GM18861 (cell line): ENCODE measurements at regions not wholly inside any gene's neighbourhood (a gene's known extent, or its start where the extent isn't known, plus 50 kb on each side); places are given as distances from the start of the nearest gene placed in this dataset.
"Not testable (repeated sequence)": the region's sequence is repeated elsewhere in the genome, so short reads cannot be mapped to it uniquely, and the experiment has no call there.

Experiments used
- ATAC-seq: cut with Tn5 transposase; IDR thresholded peaks from one replicate; pipeline ENCODE4 v1.9.1; 2021; ENCODE audit not compliant: unreplicated experiment

DNA sequence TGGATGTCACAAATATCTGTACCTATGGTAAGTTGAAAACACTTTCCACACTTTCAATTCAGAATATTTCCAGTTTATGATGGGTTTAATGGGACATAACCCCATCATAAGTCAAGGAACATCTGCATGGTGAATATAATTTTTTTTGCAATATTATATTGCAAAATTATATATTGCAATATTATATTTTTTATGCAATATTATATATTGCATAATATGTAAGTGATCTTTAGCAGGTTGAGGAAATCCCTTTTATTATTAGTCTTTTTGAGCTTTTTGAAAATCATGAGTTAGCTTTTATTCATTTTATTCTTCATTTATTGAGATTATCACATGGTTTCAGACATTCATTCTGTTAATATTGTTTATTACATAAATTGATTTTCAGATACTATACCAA lies 342.2 kb upstream of the GALNT5 start:
- ATAC-seq, result no peak

DNA sequence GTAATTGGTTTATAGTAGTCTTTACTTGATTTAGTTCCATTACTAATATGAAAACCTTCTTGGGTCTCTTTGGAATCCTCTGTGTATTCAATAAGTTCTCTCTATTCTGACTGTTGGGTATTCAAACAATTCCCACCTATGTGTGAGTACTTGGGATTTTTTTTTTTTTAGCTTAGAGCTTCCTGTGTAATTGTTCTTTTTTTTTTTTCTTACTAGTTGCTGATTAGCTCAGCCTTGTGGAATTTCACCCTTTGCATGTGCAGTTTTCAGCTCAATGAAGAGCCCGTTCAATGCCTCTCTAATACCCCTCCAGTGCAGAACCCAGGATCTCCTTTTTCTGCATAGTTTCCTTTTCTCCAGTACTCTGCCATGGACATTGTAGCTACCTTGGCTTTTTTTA lies 339.1 kb upstream of the GALNT5 start:
- no peak for ATAC-seq

DNA sequence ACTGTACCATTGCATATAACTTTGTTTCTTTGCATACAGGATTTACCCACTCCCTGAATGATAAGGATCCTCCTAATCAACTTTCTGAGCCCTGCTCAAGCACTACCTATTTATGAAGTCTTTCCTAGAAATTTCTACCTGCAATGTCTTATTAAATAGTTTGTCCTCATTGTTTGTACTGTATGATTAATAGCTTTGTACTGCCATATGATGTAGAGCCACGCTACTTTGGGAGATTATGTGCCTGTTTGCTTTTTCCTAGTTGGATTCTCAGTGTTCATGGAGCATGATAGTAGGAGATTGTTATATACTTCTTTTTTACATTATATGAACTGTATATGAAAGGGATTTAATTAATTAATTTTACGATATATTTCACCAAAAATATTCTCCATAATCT lies 327.1 kb upstream of the GALNT5 start:
- no peak for ATAC-seq

- no peak for ATAC-seq
Measured at GRCh38 chr2:156933645-156934225, 323.8 kb upstream of the GALNT5 start.

DNA sequence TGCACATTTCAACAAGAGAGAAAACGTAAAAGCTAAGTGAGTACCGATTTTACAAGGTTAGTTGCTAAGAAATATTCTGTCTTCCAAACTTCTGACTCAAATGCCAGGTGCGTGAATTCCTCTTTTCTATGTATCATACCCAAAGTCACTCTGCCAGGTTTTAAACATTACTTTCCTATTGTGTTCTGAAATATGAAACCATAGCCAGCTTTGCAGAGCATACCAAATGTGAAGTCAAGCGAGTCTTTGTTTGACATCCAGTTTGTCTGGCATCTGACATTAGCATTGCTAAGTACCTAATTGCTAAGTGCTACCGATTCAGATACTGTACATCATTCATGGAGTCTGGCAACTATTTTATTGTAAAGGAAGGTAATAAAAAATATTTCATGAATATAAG lies 321.9 kb upstream of the GALNT5 start:
- no peak for ATAC-seq

DNA sequence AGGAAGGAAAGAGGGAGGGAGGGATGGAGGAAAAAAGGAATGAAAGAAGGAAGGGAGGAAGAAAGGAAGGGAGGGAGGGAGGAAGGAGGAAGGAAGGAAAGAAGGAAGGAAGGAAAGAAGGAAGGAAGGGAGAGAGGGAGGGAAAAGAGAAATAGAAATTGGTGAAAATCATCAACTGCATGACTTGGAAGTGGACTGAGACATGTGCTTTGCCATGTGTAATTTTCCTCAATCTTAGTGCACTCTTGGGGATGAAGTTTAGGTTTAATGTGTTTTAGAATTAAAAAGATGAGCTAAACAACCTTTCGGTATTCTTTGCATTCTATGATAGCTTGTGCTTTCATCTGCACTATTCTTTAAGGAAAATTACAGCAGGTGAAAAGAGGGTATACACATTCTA lies 320.1 kb upstream of the GALNT5 start:
- no peak for ATAC-seq

DNA sequence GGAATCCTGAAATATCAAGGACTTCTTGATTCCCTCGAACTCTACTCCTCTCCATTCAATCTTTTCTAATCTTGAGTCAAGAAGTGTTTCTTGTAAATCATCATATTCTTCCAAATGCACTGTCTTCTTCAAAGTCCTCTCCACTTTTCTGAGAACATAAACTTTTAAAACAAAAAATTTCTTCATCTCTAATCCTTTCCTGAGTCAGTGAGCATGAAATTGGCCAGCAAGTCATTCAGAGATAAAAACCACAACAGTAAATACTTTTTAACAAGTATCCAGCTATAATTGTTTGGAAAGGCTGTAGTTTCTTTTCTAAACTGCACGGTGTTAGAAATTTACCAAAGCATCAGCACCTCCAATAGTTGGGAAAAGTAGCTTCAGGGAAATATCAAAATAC lies 312.6 kb upstream of the GALNT5 start:
- no peak for ATAC-seq

- no peak for ATAC-seq
Measured at GRCh38 chr2:156947261-156947660, 310.2 kb upstream of the GALNT5 start.

GRCh38 chr2:156955701-156956100 lies 301.8 kb upstream of the GALNT5 start:
- no peak for ATAC-seq

DNA sequence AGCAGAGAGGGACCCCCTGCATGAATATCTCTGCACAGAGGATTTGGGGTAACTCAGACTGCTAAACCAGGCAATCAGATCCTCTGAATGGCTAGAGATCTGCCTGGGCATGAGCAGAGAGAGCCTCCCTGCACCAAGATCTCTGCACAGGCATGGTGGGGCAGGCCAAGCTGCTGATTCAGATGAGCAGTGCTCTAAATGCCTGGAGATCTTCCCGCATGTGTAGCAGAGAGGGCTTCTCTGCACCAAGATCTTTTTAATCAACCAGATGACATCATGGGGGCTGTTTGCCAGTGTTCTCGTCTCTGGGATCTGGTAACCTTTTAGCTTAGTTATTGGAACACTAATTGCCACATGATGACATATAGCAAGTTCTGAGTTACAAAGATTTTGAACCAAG lies 301.3 kb upstream of the GALNT5 start:
- ATAC-seq, result no peak

DNA sequence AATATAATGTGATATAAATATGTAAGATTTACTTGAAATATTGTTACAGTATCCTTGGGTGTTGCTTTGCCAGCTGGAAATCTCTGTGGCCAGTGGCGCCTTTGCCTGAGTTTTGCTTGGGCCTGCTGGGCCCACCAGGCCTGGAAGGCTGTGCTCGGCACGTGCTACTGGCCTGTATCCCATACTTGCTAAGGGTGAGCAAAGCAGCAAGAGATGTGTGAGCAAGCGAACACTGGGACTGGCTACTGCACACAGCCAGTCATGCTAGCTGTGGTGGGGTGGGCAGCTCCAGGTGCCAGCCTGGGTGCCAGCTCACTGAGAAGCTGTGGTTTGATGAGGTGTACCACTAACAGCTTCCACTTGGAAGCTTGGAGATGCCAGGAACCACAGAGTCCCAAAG lies 299.1 kb upstream of the GALNT5 start:
- no peak for ATAC-seq

DNA sequence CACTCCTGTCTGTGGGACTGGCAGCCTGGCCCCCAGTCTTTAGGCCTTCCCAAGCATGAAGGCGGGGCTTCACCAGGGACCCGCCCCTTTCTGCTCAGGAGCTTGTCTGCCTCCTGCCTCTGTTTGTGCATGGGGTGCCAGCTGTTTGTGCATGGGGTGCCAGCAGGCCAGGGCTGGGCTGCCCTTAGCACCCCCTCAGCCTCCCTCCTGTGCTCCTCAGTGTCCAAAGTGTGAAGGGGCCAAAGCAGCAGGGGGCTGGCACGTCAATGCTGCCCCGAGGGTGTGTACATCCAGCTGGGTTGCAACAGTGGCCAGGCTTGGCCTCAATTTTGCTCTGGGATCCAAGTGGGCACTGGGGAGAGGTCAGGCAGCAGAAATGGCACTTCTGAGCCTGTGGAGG lies 298.0 kb upstream of the GALNT5 start:
- ATAC-seq, result no peak

DNA sequence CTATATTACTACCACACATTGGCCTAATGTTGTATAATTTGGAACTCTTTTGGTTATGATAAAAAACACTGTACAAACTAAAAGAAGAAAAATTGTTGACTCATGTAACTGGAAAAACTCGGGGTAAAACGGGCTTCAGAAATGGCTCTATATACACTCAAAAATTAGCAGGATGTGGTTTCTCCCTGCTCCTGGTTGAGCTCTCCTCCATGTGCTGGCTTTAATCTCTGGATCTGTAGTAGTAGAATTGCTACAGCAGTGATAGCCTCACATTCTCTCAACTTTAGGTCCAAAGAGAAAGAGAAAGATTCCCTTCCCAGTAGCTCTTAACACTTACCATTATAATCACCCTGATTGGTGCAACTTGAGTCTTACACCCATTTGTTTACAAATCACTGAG lies 274.9 kb upstream of the GALNT5 start:
- no peak for ATAC-seq

DNA sequence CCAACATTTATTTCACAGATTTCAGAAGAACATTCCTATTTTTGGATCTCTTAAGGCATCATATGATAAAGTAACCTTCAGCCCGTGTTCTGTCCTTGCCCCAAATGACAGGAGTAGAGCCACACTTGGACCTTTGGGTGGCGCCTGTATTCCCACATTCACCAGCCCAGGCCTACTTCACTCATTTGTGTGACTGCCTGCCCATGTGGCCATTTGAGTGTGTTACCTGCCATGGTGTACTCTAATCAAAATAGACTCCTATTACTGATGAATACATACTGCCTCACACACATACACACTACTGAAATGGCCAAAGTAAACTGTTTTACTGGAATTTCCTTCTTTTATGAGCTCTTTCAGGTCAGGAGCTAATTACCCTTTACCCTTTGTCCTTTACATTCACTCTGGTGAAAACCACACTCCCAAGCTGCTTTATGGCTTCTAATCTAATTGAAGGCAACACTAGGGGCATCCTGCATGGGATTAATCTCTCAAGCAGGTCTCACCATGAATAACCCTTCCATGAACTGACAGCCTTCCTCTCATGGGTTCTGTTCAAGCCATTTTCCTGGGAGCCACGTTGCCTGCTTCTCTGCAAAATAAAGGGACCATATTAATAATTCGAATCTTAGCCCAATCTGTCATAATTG lies 271.0 kb upstream of the GALNT5 start:
- ATAC-seq, result no peak

DNA sequence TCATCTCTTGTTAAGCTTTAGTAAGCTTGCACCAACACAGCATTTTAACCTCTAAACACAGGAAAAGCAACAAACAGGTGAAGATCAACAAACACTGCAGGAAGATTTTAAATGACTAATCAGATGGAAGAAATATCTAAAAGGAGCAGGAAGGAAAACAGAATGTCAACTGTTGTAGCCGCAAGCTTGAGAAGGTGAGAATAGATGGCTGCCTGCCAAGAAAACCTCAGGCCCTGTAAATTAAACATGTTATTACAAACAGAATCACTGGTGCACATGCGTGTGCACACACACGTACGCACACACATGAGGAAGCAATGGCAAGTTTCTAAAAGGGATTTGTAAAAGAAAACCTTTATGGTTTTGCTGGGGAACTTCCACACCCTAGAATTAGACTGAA lies 257.8 kb upstream of the GALNT5 start:
- no peak for ATAC-seq

DNA sequence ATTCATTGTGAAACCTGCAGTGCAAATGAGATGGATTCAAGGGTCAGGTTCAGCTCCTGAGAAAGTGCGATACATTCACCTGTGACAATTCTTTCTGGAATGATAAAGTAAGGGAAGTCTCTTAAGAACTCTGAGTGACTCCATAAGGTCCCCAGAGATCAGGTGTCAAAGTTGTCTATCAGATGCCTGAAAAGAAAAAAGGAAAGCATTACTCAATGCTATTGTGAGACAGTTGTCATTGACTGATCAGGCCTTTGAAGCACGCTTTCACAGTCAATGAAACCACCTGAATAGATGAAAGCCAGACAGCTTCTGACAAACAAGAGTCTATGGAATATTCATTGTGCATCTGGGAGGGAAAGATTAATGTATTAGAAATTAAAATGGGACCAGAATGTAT lies 252.7 kb upstream of the GALNT5 start:
- ATAC-seq, result no peak

GRCh38 chr2:157015015-157015575 lies 242.4 kb upstream of the GALNT5 start:
- no peak for ATAC-seq

GRCh38 chr2:157023264-157023663 lies 234.2 kb upstream of the GALNT5 start:
- ATAC-seq, result not testable (repeated sequence)

DNA sequence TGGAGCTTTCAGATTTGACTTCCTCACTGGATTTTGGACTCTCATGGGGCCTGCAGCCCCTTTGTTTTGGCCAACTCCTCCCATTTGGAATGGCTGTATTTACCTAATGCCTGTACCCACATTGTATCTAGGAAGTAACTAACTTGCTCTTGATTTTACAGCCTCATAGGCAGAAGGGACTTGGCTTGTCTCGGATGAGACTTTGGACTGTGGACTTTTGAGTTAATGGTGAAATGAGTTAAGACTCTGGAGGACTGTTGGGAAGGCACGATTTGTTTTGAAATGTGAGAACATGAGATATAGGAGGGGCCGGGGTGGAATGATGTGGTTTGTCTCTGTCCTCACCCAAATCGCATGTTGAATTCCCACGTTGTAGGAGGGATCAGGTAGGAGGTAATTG lies 233.4 kb upstream of the GALNT5 start:
- no peak for ATAC-seq

DNA sequence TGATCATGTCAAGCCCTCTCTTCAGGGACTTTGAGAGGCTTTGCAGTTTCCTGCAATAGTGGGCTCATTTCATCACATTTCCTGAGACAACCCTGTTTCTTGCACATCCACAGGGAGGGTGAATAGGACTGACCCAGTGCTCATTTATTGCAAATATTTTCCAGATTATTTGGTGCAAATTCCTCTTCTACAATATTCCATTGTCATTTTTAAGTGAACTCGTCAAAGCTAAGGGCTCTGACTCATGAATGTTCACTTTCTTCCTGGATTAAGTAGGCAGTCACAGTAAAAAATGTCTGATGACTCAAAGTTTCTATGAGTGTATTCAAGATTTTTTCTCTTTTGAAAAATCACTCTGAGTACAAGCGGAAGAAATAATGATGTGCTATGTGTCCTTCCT lies 225.5 kb upstream of the GALNT5 start:
- no peak for ATAC-seq

DNA sequence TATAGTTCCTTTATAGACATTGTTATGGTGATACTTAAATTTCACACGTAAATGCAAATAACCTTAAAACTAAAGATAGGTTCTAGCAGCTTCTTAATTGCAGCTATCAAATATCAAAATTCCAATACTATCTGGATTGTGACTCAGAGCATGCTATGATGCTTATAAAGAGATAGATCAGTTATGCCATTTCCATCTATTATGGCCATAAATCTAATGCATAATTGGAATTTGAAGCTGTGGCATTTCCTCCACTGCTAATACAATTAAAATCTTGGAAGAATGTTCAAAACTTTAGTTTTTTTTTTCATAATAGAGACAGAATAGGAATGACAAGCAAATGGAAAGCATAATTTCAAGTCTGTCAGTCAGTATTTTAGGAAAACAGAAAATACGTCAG lies 220.8 kb upstream of the GALNT5 start:
- no peak for ATAC-seq

DNA sequence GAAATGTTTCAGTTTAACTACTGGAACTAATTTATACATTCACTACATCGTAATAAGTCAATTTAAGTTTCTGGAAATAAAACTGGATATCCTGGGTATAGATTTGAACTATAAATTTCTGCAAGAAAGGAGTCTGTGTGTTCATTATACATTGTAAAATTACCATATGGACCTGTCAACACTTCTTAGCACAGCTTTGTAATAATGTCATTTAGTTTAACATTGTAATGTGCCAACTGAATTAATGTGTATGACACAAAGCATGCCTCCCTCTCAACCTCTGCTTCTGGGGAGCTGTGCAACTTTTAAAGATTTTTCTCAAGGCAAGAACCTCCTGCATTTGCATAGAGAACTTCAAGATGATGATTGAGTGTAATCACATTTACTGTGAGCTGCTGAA lies 213.7 kb upstream of the GALNT5 start:
- no peak for ATAC-seq

DNA sequence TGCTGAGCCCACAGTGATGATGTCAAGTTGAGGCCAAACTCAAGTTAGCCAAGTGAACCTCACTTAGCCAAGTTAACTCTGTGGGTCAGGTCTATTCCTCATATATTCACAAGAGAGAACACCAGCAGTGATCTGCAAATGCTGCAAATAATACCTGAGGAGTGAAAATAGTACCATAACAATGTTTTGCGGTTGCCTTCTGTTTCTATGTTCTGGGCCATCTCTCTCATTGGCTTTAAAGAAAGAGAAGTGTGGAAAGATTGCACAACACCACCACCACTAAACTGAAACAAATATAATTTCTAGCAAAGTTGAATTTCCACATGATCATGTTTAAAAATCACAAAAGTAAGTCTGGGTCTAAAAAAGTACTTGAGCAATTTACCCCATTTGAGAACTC lies 211.1 kb upstream of the GALNT5 start:
- ATAC-seq, result no peak
